Left hindlimb (tissue), 1 donor: ENCODE measurements at regions not wholly inside any gene's neighbourhood (a gene's known extent, or its start where the extent isn't known, plus 50 kb on each side); places are given as distances from the start of the nearest gene placed in this dataset.

ENCODE experiments used
- DNase-seq: peaks from one replicate; pipeline ENCODE4 v3.0.0-alpha.2; 2018

GRCh38 chr18:30514059-30514458, 528.5 kb downstream of the DSC3 start:
- DNase-seq, result no peak

- DNase-seq, result no peak
Observed at GRCh38 chr18:30512872-30513271, 529.7 kb downstream of the DSC3 start.

DNA sequence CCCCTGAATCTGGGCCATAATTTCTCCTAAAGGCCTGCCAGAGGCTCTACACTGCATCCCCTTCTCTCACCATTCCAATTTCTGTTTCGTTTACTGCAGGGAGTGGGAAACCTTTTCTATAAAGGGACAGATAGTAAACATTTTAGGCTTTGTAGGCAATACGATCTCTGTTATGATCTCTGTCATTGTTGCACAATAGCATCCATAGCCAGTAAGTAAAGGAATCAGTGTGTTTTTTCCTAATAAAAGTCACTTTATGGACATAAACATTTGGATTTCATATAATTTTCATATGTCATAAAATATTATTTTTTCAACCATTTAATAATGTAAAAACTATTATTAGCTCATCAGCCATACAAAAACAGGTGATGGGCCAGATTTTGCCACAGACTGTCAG, 531.7 kb downstream of the DSC3 start:
- DNase-seq, result no peak

- DNase-seq, result no peak
Observed at GRCh38 chr18:30501594-30501993, 540.9 kb downstream of the DSC3 start.

- no peak for DNase-seq
Observed at GRCh38 chr18:30500240-30500945, 542.1 kb downstream of the DSC3 start.

DNA sequence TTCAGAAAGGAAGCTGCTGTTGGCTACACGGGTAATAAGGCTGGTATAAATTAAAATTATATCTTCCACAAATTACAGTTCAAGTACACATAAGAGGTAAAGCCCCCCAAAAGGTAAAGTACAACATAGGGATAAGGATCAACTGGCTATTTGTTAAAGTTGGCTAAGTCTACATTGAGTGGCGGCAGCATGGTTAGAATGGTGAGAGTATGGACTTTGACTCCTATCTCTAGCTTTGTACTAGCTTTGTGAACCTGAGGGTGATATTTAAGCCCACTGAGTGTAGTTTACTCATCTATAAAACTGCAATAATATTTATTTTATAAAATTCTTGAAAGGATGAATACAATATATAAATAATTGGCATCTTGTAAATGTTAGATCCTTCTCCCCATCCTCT, 542.8 kb downstream of the DSC3 start:
- no peak for DNase-seq

- DNase-seq, result no peak
Observed at GRCh38 chr18:30492552-30493129, 549.9 kb downstream of the DSC3 start.

- DNase-seq, result no peak
Observed at GRCh38 chr18:30491815-30492551, 550.6 kb downstream of the DSC3 start.

- DNase-seq, result no peak
Observed at GRCh38 chr18:30489890-30490643, 552.5 kb downstream of the DSC3 start.

GRCh38 chr18:30487962-30488361, 554.6 kb downstream of the DSC3 start:
- DNase-seq, result no peak

DNA sequence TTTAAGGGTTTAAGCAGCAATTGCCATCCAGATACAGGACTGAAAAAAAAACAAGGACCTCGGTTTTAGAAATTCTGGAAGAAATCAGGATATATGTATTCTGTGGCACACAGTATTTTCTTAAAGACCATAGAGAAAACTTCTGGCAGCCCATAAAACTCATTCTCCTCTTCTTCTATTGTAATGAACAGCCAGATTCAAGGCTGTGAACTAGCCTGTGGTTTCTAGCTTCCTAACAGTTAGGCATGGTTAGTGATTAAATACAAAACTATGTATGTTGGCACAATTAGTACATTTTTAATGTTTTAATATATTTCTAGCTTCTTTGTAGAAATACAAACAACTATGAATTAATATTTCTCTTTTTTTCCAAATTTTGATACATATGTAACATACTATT, 555.7 kb downstream of the DSC3 start:
- DNase-seq, result no peak

DNA sequence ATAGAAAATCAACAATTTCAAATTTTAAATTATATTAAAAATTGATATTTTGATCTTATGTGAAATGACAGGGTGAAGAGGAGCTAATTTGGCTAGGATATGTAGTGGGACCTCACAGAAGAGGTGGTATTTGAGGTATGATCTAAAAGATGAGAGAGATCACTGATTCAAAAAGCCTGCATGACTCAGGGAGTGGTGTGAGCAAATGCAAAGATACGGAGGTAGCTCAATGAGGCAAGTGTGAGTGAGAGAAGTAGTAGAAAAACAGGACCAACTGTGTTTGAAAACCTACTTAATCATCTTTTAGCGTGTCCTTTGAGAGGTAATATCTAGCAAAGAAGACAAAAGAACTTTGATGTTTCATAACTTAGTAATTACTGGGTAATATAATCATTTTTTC, 557.5 kb downstream of the DSC3 start:
- no peak for DNase-seq

DNA sequence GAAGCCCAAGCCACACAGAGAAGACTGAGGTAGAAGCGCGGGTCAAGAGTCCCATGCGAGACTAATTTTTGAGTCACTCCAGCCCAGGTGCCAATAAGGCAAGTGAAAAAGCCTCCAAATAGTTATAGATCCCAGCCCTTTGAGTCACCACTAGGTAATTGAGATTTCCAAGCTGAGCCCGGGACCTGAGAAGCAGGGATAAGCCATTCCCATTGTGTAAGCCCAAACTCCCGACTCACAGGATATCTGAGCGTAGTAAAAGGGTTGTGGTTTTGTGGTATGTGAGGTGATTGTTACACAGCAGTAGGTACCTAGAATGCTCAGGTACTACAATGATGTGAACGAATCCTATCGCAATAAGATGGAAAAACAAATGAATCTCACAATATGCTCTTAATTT, 560.7 kb downstream of the DSC3 start:
- no peak for DNase-seq

- no peak for DNase-seq
Observed at GRCh38 chr18:30469091-30469490, 573.5 kb downstream of the DSC3 start.

DNA sequence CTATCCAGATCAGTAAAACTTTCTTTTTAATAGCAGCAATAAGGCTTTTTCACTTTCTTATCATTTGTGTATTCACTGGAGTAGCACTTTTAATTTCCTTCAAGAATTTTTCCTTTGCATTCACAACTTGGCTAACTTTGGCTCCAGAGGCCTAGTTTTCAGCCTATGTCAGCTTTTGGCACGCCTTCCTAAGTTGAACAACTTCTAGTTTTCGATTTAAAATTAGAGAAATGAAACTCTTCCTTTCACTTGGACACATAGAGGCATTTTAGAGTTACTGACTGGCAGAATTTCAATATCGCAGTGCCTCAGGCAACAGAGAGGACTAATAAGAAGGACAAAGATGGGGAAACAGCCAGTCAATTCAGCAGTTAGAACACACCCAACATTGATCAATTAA, 577.4 kb downstream of the DSC3 start:
- no peak for DNase-seq

GRCh38 chr18:30457156-30457555, 585.4 kb downstream of the DSC3 start:
- DNase-seq, result no peak

GRCh38 chr18:30455741-30456140, 586.8 kb downstream of the DSC3 start:
- DNase-seq, result no peak

GRCh38 chr18:30454920-30455319, 587.6 kb downstream of the DSC3 start:
- DNase-seq, result no peak

- no peak for DNase-seq
Observed at GRCh38 chr18:30451981-30452380, 590.6 kb downstream of the DSC3 start.

DNA sequence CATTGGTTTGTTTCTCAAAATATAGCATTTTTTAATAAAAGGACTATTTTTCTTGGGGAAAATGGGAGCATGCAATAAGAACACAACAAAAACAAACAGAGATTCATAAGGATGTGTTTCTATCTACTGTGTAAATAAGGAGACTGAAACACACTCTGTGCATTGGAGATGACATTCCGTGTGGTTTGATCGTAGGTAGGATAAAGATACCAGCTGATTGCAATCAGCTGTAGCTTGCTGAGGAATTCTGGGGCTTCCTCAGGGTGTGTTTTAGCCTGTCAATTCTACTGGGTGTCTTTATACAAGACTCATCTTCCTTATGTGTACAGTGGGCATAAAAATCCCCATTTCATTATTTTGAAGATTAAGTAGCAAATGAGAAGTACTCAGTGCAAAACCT, 591.6 kb downstream of the DSC3 start:
- no peak for DNase-seq

DNA sequence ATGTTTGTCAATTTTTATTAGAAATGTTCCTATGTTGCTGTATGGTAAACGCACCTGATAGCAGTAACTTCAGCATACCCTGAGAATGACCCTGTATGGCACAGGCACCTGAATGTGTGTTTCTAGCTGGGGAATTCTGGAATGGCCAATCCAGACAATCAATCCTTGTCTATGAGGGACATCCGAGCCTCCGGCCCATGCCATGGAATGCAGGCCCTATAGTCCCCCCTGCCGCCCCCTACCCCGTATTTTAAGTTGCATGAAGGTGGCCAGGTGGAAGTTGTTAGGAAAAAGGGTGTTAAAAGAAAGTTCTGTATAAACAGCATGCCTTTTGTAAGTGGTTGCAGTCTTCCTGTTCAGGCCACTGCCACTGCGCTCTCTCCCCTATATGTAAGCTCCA, 595.9 kb downstream of the DSC3 start:
- no peak for DNase-seq

- no peak for DNase-seq
Observed at GRCh38 chr18:30444544-30444943, 598.0 kb downstream of the DSC3 start.

DNA sequence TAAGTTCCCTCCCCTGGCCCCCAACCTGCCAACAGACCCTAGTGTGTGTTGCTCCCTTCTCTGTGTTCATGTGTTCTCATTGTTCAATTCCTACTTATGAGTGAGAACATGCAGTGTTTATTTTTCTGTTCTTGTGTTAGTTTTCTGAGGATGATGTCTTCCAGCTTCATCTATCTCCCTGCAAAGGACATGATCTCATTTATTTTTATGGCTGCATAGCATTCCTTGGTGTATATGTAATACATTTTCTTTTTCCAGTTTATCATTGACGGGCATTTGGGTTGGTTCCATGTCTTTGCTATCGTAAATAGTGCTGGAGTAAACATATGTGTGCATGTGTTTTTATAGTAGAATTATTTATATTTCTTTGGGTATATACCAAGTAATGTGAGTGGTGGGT, 602.2 kb downstream of the DSC3 start:
- DNase-seq, result no peak

- DNase-seq, result no peak
Observed at GRCh38 chr18:30439174-30439573, 603.4 kb downstream of the DSC3 start.
